K562 (cell line): ENCODE measurements at regions not wholly inside any gene's neighbourhood (a gene's known extent, or its start where the extent isn't known, plus 50 kb on each side); places are given as distances from the start of the nearest gene placed in this dataset.

ENCODE experiments used
- MGA ChIP-seq: fragments of 450-650 bp; IDR thresholded peaks from 2 replicates; pipeline ENCODE4 v1.6.1; 2016; ENCODE audit warnings: mild to moderate bottlenecking, moderate library complexity
- PHB2 ChIP-seq: fragments of 450-650 bp; IDR thresholded peaks from 2 replicates; pipeline ENCODE4 v1.6.1; 2017; ENCODE audit warnings: low read depth
- ZNF717 ChIP-seq: fragments of 250-450 bp; sonication (Bioruptor Pico); IDR thresholded peaks from 2 replicates; pipeline ENCODE4 v1.5.0; 2021

- TF ChIP-seq MGA: no peak
- no peak for TF ChIP-seq PHB2
- no peak for TF ChIP-seq ZNF717
These were observed 1226.3 kb upstream of the AUTS2 start (continued) for GRCh38 chr7:68371985-68372384.
